Smooth muscle cell (in vitro differentiated cells): ENCODE measurements at regions not wholly inside any gene's neighbourhood (a gene's known extent, or its start where the extent isn't known, plus 50 kb on each side); places are given as distances from the start of the nearest gene placed in this dataset.

Experiments used
- DNase-seq: peaks from one replicate; lab custom pipeline; 2025; ENCODE audit not compliant: unreplicated experiment; lab: John Stamatoyannopoulos, UW
- H2AFZ ChIP-seq: fragments of 200-600 bp; sonication (generic); 2 replicates; pipeline ENCODE4 v1.6.0; 2016; ENCODE audit warnings: antibody characterized with exemption, low read depth, mild to moderate bottlenecking
- H3F3A ChIP-seq: fragments of 200-600 bp; sonication (generic); 2 replicates; pipeline ENCODE4 v1.6.0; 2017; ENCODE audit warnings: antibody characterized with exemption, low read depth
- H3K27ac ChIP-seq: fragments of 200-600 bp; sonication (generic); 2 replicates; pipeline ENCODE4 v1.5.1; 2016; ENCODE audit warnings: low read depth, mild to moderate bottlenecking
- H3K27me3 ChIP-seq: fragments of 200-600 bp; sonication (generic); 2 replicates; pipeline ENCODE4 v1.6.1; 2016; ENCODE audit warnings: low read depth, mild to moderate bottlenecking
- H3K36me3 ChIP-seq: fragments of 200-600 bp; sonication (generic); 2 replicates; pipeline ENCODE4 v1.5.1; 2016; ENCODE audit warnings: low read depth
- H3K4me1 ChIP-seq: fragments of 200-600 bp; sonication (generic); 2 replicates; pipeline ENCODE4 v1.5.1; 2016; ENCODE audit warnings: low read depth
- H3K4me2 ChIP-seq: fragments of 200-600 bp; sonication (generic); 2 replicates; pipeline ENCODE4 v1.6.0; 2016; ENCODE audit warnings: mild to moderate bottlenecking
- H3K4me3 ChIP-seq: fragments of 200-600 bp; sonication (generic); 2 replicates; pipeline ENCODE4 v1.5.1; 2016; ENCODE audit warnings: mild to moderate bottlenecking
- H3K79me2 ChIP-seq: fragments of 200-600 bp; sonication (generic); 2 replicates; pipeline ENCODE4 v1.6.0; 2016; ENCODE audit warnings: low read depth, mild to moderate bottlenecking
- H3K9ac ChIP-seq: fragments of 200-600 bp; sonication (generic); 2 replicates; pipeline ENCODE4 v1.6.0; 2016; ENCODE audit warnings: low read depth
- H3K9me3 ChIP-seq: fragments of 200-600 bp; sonication (generic); replicated peaks from 2 replicates; pipeline ENCODE4 v1.5.1; 2016; ENCODE audit warnings: low read depth
- H4K20me1 ChIP-seq: fragments of 200-600 bp; sonication (generic); 2 replicates; pipeline ENCODE4 v1.6.0; 2016; ENCODE audit warnings: low read depth
- WGBS: methylation state at CpG from one replicate; pipeline ENCODE4 v1.1.7; 2016; ENCODE audit warnings: low lambda C conversion rate; 5-methylcytosine and 5-hydroxymethylcytosine counted together
- TF ChIP-seq, protein P1 (sequence below): fragments of 200-600 bp; sonication (generic); IDR thresholded peaks from 2 replicates; pipeline ENCODE4 v1.5.1; 2017; ENCODE audit warnings: borderline replicate concordance, mild to moderate bottlenecking, antibody characterized with exemption; ENCODE audit not compliant: insufficient read depth, poor library complexity, severe bottlenecking

DNA sequence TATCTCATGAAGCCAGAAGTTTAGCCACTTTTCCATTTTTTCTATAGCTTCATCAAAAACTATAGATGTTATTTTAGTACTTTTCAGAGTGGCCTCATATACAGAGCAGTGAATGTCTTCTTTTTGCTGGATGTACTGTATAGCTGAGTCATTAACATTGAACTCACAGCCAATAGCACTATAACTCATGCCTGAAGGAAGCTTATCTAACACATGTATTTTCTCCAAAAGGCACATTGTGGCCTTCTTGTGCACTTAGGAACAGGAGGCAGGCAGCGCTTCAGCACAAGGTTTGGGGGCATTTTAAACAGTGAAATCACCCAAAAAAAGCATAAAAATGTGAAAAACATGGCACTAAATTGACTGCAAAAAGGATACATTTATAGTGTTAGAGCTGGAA lies 336.8 kb upstream of the TMTC1 start:
- Histone ChIP-seq H3K4me2 (no peak overlapping the region), H3K36me3 (no peaks in the 10 kb centered on the region), H3K9me3 (no peaks in the 10 kb centered on the region), H3K4me1 (no peaks in the 10 kb centered on the region), H3K4me3 (no peak overlapping the region), H3K27me3 (no peaks in the 10 kb centered on the region), H3F3A (no peaks in the 10 kb centered on the region), H4K20me1 (no peaks in the 10 kb centered on the region), H3K9ac (no peak overlapping the region), H2AFZ (no peak overlapping the region), H3K27ac (no peak overlapping the region), H3K79me2 (no peaks in the 10 kb centered on the region)
- no peak for DNase-seq
- TF ChIP-seq, protein P1, sequence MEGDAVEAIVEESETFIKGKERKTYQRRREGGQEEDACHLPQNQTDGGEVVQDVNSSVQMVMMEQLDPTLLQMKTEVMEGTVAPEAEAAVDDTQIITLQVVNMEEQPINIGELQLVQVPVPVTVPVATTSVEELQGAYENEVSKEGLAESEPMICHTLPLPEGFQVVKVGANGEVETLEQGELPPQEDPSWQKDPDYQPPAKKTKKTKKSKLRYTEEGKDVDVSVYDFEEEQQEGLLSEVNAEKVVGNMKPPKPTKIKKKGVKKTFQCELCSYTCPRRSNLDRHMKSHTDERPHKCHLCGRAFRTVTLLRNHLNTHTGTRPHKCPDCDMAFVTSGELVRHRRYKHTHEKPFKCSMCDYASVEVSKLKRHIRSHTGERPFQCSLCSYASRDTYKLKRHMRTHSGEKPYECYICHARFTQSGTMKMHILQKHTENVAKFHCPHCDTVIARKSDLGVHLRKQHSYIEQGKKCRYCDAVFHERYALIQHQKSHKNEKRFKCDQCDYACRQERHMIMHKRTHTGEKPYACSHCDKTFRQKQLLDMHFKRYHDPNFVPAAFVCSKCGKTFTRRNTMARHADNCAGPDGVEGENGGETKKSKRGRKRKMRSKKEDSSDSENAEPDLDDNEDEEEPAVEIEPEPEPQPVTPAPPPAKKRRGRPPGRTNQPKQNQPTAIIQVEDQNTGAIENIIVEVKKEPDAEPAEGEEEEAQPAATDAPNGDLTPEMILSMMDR = no peak
- WGBS = 96% methylated on average over 1 of the region's 1 CpG

DNA sequence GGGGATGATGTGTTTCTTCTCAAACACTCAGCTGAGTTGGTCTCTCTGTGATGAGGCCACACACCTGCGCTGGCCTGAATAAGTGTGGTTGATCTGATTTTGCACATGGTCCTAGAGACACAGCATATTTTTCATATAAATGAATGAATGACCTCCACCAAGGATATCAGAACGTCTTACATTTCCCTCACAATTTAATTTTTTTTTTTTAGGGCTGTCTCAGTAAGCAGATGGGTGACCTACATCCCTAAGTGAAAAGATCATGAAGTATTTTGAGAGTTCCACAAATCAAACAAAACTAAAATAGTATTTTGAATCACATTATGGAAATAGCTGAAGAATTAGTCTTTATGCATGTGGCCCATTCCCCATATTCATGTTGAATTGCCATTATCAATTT lies 333.7 kb upstream of the TMTC1 start:
- H3K27me3 ChIP-seq = no peaks in the 10 kb centered on the region
- 92% methylated on average over 2 of the region's 2 CpGs for WGBS
- H3K79me2 ChIP-seq = no peaks in the 10 kb centered on the region
- H3K9ac ChIP-seq = no peak overlapping the region
- no peak overlapping the region for H3K4me3 ChIP-seq
- H3K4me1 ChIP-seq = no peaks in the 10 kb centered on the region
- no peaks in the 10 kb centered on the region for H4K20me1 ChIP-seq
- no peak overlapping the region for H2AFZ ChIP-seq
- no peaks in the 10 kb centered on the region for H3K9me3 ChIP-seq
- no peak for DNase-seq
- no peaks in the 10 kb centered on the region for H3K36me3 ChIP-seq
- H3K27ac ChIP-seq = no peak overlapping the region
- H3K4me2 ChIP-seq = no peak overlapping the region
- TF ChIP-seq, protein P1 = no peak
- no peaks in the 10 kb centered on the region for H3F3A ChIP-seq

DNA sequence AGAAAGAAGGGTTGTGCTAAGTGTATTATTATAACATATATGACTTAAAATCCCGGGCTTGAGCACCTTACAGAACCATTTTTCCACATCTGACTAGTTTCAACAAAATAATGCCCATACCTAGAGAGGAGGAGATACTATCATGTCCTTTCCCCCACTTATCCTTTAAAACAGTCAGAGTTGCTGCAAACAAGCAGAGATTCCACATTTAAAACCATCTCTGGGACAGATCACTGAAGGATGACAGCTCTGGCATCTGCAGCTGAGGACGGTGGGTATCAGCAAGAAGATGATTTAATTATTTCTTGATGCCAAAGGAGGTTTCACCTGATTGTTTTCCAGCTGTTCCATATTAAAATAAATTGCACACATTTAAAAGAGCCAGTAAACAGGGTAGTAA lies 328.0 kb upstream of the TMTC1 start:
- 47% methylated on average over 2 of the region's 2 CpGs for WGBS
- Histone ChIP-seq H3K36me3 (no peaks in the 10 kb centered on the region), H3K9ac (no peak overlapping the region), H3F3A (no peaks in the 10 kb centered on the region), H3K27ac (no peak overlapping the region), H3K27me3 (no peaks in the 10 kb centered on the region), H3K4me1 (no peaks in the 10 kb centered on the region), H4K20me1 (no peaks in the 10 kb centered on the region), H2AFZ (no peak overlapping the region), H3K79me2 (no peaks in the 10 kb centered on the region), H3K9me3 (no peaks in the 10 kb centered on the region), H3K4me2 (no peak overlapping the region), H3K4me3 (no peak overlapping the region)
- TF ChIP-seq, protein P1 = no peak
- no peak for DNase-seq

DNA sequence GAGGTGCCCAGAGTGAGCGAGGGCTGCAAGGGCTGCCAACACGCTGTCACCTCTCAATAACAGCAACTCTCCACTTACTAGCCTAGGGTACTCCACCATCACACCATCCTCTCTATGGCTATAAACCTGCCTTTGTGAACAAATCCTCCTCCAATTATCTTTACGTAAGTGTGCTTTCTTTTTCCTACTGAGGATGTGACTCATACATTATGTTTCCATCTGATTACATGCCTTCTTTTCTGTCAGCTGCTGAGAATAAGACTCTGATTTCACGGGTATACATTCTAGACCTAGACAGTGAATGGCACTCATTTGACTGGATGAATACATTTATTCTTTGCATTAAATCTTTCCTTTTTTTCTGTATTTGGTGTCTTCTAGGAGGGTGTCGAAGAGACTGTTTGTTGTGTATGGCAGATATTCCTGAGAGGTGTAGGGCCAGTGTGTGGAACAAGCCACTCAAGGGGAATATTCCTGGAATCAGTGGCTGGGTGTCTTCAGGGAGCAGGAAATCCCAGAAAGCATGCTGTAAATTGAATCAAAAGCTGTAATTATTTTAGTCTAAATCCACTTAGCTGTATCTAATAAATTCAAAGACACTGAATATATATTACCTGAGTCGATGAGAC lies 327.3 kb upstream of the TMTC1 start:
- TF ChIP-seq, protein P1 = no peak
- DNase-seq = no peak
- no peak overlapping the region for H3K4me3 ChIP-seq
- H3K36me3 ChIP-seq = no peaks in the 10 kb centered on the region
- H3K27ac ChIP-seq = no peak overlapping the region
- no peak overlapping the region for H2AFZ ChIP-seq
- WGBS = 63% methylated on average over 6 of the region's 6 CpGs
- H3K79me2 ChIP-seq = no peaks in the 10 kb centered on the region
- H3K27me3 ChIP-seq = no peaks in the 10 kb centered on the region
- no peaks in the 10 kb centered on the region for H3K9me3 ChIP-seq
- H3K4me2 ChIP-seq = no peak overlapping the region
- no peaks in the 10 kb centered on the region for H4K20me1 ChIP-seq
- no peaks in the 10 kb centered on the region for H3K4me1 ChIP-seq
- H3F3A ChIP-seq = no peaks in the 10 kb centered on the region
- H3K9ac ChIP-seq = no peak overlapping the region
